Esophagus muscularis mucosa (tissue), 3 donors: ENCODE measurements at regions not wholly inside any gene's neighbourhood (a gene's known extent, or its start where the extent isn't known, plus 50 kb on each side); places are given as distances from the start of the nearest gene placed in this dataset.

Experiments used
- POLR2A ChIP-seq: fragments of 450-650 bp; IDR thresholded peaks from one replicate; pipeline ENCODE4 v1.6.1; 2017; ENCODE audit warnings: antibody characterized with exemption, moderate library complexity, mild to moderate bottlenecking, low read depth
- POLR2AphosphoS5 ChIP-seq, 2 donors: sonication (generic); formaldehyde crosslinking; IDR thresholded peaks; one replicate each; pipeline ENCODE4 v1.6.1; 2017; ENCODE audit warnings: antibody characterized with exemption in 2 of 2
- TF ChIP-seq, protein P1 (sequence below), 3 experiments: fragments of 200-600 bp in 2 of 3; fragments of 450-650 bp in 1 of 3; sonication (generic) in 2 of 3; IDR thresholded peaks; one replicate each; pipeline ENCODE4 v1.5.1; 2017 to 2019; ENCODE audit warnings: antibody characterized with exemption in 3 of 3, mild to moderate bottlenecking in 2 of 3, moderate library complexity in 1 of 3

DNA sequence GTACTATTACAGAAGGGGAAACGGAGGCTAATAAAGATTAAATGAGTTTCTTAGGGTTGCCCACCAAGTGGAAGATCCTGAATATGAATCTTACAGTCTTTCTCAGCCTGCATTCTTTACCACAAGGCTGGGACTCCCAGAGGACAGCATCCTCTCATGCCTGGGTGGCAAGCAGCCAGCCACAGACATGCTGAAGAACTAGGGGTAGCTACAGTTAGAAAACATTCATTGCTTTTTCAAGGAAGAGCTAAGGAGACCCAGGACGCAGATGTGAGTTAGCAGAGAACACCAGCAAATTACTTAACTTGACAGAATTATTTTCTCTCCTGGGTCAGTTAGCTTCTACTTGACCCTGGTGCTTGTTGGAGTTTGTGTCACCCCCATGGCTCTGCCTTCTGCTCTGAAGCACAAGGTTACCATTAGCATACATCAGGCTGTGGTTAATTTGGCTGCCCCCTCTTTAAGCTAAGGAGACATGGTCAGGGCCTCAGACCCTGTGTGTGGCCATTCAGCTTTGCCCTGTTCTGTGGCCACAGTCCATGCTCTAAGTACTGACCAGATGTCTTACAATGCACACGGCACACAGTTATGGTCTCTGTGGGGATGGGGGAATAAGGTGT is 132.3 kb upstream of the TNP1 start:
- TF ChIP-seq POLR2A: no peak
- TF ChIP-seq, protein P1, sequence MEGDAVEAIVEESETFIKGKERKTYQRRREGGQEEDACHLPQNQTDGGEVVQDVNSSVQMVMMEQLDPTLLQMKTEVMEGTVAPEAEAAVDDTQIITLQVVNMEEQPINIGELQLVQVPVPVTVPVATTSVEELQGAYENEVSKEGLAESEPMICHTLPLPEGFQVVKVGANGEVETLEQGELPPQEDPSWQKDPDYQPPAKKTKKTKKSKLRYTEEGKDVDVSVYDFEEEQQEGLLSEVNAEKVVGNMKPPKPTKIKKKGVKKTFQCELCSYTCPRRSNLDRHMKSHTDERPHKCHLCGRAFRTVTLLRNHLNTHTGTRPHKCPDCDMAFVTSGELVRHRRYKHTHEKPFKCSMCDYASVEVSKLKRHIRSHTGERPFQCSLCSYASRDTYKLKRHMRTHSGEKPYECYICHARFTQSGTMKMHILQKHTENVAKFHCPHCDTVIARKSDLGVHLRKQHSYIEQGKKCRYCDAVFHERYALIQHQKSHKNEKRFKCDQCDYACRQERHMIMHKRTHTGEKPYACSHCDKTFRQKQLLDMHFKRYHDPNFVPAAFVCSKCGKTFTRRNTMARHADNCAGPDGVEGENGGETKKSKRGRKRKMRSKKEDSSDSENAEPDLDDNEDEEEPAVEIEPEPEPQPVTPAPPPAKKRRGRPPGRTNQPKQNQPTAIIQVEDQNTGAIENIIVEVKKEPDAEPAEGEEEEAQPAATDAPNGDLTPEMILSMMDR (IDR thresholded peaks at IDR 0.05): no peak
- TF ChIP-seq POLR2AphosphoS5 (IDR thresholded peaks at IDR 0.05): no peak
